WERI-Rb-1 (cell line): ENCODE measurements at regions not wholly inside any gene's neighbourhood (a gene's known extent, or its start where the extent isn't known, plus 50 kb on each side); places are given as distances from the start of the nearest gene placed in this dataset.
"Not testable (repeated sequence)": the region's sequence is repeated elsewhere in the genome, so short reads cannot be mapped to it uniquely, and the experiment has no call there.

Experiments
- DNase-seq: peaks from one replicate; pipeline ENCODE4 v3.0.0-alpha.2; 2020
- H3K27ac ChIP-seq: fragments of 250-450 bp; sonication (Bioruptor Pico); 2 replicates; pipeline ENCODE4 v1.5.1; 2020; ENCODE audit warnings: mild to moderate bottlenecking, moderate library complexity
- H3K27me3 ChIP-seq: fragments of 250-450 bp; sonication (Bioruptor Pico); 2 replicates; pipeline ENCODE4 v1.5.1; 2021; ENCODE audit warnings: mild to moderate bottlenecking, low read depth, moderate library complexity; ENCODE audit not compliant: insufficient read depth, severe bottlenecking
- H3K36me3 ChIP-seq: fragments of 250-450 bp; sonication (Bioruptor Pico); 2 replicates; pipeline ENCODE4 v1.5.1; 2020; ENCODE audit warnings: mild to moderate bottlenecking, moderate library complexity
- H3K4me3 ChIP-seq: 2 replicates; pipeline ENCODE4 v1.5.1; 2011; ENCODE audit warnings: low read depth, mild to moderate bottlenecking, control low read depth, low read length
- H3K9me3 ChIP-seq: fragments of 250-450 bp; sonication (Bioruptor Pico); 2 replicates; pipeline ENCODE4 v1.5.1; 2021; ENCODE audit warnings: mild to moderate bottlenecking, moderate library complexity; ENCODE audit not compliant: severe bottlenecking
- TF ChIP-seq, protein P1 (sequence below): IDR thresholded peaks from 2 replicates; pipeline ENCODE4 v1.5.1; 2011; ENCODE audit warnings: low read depth, mild to moderate bottlenecking, control low read depth, inconsistent platforms, low read length

DNA sequence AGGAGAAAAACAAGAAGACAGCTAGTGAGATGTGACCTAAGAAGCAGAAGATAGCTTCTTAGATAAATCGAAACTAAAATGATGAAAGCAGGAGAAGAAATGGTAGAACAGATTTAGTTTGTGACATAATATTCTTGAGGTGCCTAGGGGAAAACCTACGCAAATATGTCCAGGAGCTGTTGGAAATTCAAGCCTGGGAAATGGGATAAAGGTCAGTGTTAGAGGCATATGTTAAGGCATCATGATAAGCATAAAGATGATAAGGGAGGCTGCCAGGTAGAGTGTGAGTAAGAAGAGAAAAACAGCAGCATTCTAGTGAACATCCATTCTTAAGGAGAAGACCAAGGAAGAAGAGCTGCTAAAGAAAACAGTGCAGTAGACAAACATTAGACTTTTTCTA lies 109.6 kb upstream of the LGR5 start:
- no peaks in the 10 kb centered on the region for H3K9me3 ChIP-seq
- no peak overlapping the region for H3K27ac ChIP-seq
- no peaks in the 10 kb centered on the region for H3K27me3 ChIP-seq
- no peaks in the 10 kb centered on the region for H3K36me3 ChIP-seq
- TF ChIP-seq, protein P1, sequence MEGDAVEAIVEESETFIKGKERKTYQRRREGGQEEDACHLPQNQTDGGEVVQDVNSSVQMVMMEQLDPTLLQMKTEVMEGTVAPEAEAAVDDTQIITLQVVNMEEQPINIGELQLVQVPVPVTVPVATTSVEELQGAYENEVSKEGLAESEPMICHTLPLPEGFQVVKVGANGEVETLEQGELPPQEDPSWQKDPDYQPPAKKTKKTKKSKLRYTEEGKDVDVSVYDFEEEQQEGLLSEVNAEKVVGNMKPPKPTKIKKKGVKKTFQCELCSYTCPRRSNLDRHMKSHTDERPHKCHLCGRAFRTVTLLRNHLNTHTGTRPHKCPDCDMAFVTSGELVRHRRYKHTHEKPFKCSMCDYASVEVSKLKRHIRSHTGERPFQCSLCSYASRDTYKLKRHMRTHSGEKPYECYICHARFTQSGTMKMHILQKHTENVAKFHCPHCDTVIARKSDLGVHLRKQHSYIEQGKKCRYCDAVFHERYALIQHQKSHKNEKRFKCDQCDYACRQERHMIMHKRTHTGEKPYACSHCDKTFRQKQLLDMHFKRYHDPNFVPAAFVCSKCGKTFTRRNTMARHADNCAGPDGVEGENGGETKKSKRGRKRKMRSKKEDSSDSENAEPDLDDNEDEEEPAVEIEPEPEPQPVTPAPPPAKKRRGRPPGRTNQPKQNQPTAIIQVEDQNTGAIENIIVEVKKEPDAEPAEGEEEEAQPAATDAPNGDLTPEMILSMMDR = no peak
- no peak overlapping the region for H3K4me3 ChIP-seq
- DNase-seq = no peak

DNA sequence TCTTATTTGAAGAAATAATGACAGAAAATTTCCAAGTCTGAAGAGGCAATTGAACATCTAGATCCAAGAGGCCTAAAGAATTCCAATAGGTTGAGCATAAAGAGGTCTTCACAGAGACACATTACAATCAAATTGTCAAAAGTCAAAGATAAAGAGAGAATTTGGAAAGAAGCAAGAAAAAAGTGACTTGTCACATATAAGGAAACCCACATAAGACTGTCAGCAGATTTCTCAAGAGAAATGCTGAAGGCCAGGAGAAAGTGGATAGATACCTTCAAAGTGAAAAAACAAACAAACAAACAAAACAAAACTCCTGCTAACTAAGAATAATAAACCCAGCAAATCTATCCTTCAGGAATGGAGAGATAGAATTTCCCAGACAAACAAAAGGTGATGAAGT lies 118.1 kb upstream of the LGR5 start:
- Histone ChIP-seq H3K27me3 (no peaks in the 10 kb centered on the region), H3K27ac (no peak overlapping the region), H3K36me3 (no peaks in the 10 kb centered on the region), H3K4me3 (no peak overlapping the region), H3K9me3 (peaks cover 22% of the 10 kb centered on the region)
- TF ChIP-seq, protein P1 = no peak
- DNase-seq = no peak

DNA sequence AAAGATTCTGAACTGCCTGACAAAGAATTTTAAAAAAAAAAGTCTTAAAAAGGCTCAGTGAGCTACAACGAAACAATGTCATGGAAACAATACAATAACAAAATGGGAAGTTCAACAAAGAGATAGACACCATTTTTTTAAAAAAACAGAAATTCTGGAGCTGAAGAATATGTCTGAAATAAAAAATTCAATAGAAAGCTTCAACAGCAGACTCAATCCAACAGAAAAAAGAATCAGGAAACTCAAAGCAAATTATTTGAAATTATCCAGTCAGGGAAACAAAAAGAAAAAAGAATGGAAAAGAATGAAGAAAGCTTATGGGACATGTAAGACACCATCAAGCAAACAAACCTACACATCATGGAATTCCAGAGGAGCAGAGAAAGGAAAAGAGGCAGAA lies 118.5 kb upstream of the LGR5 start:
- Histone ChIP-seq H3K36me3 (no peaks in the 10 kb centered on the region), H3K27me3 (no peaks in the 10 kb centered on the region), H3K27ac (no peak overlapping the region), H3K9me3 (peaks cover 25% of the 10 kb centered on the region), H3K4me3 (no peak overlapping the region)
- DNase-seq = no peak
- TF ChIP-seq, protein P1 = no peak

DNA sequence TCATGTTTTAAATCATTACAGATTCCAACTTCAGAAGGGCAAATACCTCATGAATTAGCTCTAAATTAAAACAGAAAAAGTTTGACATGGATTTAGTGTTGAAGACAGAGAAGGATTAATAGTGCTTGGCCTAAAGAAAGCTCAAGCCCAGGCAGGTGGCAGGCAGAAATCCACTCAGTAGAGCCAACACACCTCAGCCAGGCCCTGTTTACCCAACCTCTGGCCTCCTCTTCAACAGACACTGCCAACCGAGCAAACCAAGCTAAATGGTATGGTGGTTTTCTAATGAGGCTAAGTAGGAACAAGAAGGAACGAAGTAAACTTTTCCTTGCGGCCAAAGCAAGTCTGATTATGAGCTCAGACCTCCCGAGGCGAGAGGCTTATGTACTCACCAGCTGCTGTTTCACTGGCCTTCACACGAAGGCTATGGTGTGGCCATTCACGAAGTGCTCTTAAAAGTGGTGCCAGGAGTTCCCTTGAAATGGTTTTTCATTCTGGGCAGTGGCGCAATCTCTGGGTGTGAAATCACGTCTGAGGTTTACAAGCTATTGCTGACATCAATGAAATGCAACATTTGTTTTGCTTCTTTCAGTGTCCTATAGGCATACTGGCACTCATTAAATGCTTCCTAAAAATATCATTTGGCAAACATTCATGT lies 124.1 kb upstream of the LGR5 start:
- Histone ChIP-seq H3K9me3 (peaks cover 15% of the 10 kb centered on the region), H3K27ac (peak overlapping the region; percentile 82), H3K36me3 (no peaks in the 10 kb centered on the region), H3K4me3 (no peak overlapping the region), H3K27me3 (no peaks in the 10 kb centered on the region)
- TF ChIP-seq, protein P1 = no peak
- peak; percentile 83 for DNase-seq

DNA sequence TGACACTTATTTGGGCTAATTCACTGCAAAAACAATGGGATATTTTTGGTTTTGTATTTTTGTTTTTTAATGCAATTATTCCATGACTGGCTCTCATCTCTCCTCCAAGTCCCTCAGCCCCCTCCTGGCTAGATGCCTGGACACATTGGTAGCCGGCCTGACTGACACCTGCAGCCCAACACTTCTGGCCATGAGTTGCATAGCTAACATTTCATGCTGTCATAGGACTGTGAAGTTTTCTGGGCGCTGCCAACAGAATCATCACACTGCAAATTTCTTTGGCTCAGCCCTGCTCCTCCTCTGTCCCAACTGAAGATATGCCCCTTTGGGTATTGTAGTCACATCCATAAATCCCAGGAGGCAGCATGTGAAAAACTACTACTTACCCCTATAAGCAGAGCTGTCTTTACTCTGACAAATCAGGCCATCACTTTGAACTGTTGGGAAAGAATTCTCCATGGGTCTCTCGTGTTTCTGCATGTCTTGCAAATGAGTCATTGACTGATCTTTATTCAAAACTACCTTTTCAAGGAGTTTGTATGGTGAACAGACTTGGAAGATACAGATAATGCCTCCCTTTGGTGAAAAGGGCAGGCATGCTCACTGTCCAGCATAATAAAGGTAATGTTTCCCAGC lies 126.7 kb upstream of the LGR5 start:
- Histone ChIP-seq H3K27ac (no peak overlapping the region), H3K27me3 (no peaks in the 10 kb centered on the region), H3K9me3 (peaks cover 9% of the 10 kb centered on the region), H3K36me3 (no peaks in the 10 kb centered on the region), H3K4me3 (no peak overlapping the region)
- TF ChIP-seq, protein P1 = no peak
- no peak for DNase-seq

DNA sequence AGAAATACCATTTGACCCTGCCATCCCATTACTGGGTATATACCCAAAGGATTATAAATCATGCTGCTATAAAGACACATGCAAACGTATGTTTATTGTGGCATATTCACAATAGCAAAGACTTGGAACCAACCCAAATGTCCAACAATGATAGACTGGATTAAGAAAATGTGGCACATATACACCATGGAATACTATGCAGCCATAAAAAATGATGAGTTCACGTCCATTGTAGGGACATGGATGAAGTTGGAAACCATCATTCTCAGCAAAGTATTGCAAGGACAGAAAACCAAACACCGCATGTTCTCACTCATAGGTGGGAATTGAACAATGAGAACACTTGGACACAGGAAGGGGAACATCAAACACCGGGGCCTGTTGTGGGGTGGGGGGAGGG lies 128.0 kb upstream of the LGR5 start:
- H3K36me3 ChIP-seq, H3K9me3 ChIP-seq, H3K27ac ChIP-seq, H3K4me3 ChIP-seq, H3K27me3 ChIP-seq, DNase-seq: not testable (repeated sequence)
